22Rv1 (cell line): ENCODE measurements at regions not wholly inside any gene's neighbourhood (a gene's known extent, or its start where the extent isn't known, plus 50 kb on each side); places are given as distances from the start of the nearest gene placed in this dataset.

Source experiments
- H3K27ac ChIP-seq: fragments of 450-650 bp; 2 replicates; pipeline ENCODE4 v1.5.1; 2017
- ZFX ChIP-seq: fragments of 450-650 bp; IDR thresholded peaks from 2 replicates; pipeline ENCODE4 v1.6.1; 2017; ENCODE audit warnings: antibody characterized with exemption, borderline replicate concordance
- TF ChIP-seq, protein P1 (sequence below): fragments of 450-650 bp; IDR thresholded peaks from 2 replicates; pipeline ENCODE4 v1.5.1; 2017; ENCODE audit warnings: mild to moderate bottlenecking

DNA sequence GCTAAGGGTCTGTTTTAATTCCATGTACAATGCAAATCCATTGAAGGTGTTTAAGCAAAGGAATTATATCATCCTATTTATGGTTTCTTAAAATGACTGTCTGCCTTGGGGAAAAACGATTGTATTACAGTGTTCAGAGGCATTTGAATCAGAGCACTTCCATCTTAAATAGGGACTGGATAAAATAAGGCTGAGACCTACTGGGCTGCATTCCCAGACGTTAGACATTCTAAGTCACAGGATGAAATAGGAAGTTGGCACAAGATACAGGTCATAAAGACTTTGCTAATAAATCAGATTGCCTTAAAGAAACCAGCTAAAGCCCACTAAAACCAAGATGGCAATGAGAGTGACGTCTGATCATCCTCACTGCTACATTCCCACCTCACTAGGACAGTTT is 1167.2 kb upstream of the PABPC4L start:
- no peak overlapping the region for H3K27ac ChIP-seq
- TF ChIP-seq, protein P1, sequence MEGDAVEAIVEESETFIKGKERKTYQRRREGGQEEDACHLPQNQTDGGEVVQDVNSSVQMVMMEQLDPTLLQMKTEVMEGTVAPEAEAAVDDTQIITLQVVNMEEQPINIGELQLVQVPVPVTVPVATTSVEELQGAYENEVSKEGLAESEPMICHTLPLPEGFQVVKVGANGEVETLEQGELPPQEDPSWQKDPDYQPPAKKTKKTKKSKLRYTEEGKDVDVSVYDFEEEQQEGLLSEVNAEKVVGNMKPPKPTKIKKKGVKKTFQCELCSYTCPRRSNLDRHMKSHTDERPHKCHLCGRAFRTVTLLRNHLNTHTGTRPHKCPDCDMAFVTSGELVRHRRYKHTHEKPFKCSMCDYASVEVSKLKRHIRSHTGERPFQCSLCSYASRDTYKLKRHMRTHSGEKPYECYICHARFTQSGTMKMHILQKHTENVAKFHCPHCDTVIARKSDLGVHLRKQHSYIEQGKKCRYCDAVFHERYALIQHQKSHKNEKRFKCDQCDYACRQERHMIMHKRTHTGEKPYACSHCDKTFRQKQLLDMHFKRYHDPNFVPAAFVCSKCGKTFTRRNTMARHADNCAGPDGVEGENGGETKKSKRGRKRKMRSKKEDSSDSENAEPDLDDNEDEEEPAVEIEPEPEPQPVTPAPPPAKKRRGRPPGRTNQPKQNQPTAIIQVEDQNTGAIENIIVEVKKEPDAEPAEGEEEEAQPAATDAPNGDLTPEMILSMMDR = no peak
- TF ChIP-seq ZFX = no peak

DNA sequence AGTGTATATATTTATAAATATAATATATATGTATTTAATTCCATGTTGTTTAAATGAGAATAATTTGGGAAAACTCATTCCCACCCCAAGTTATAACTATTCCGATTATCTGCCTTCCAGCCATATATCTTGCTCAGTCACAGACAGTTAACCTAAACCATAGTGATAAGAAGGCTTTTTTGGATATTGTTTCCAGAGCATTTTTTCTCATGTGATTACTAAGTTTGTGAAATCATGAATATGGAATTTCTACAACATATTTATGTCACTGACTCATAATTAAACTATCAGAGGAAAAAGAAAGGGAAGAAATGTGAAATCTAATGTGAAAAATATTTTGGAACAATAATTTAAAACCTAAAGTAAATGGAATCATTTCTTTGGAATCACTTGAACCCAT is 1163.5 kb upstream of the PABPC4L start:
- no peak overlapping the region for H3K27ac ChIP-seq
- TF ChIP-seq ZFX = no peak
- TF ChIP-seq, protein P1 = no peak

DNA sequence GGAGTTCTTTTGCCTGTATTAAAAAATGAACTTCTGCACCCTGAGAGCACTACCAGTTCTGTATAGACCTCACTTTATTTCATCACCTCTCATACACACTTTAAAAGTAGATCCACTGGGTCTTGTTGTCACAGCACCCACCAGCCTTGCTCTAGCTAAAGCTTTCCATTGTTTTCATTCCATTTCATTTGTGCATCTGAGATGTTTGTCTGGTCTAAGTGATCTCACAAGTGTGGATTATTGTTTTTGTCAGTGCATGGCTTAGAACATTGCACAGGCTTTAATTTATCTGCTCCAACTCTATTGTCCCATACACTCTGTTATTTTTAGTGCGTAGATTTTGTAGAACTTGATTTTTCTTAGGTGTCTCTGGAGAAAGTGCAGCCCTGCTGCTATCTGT is 1157.5 kb upstream of the PABPC4L start:
- TF ChIP-seq ZFX = no peak
- TF ChIP-seq, protein P1 = no peak
- no peak overlapping the region for H3K27ac ChIP-seq

DNA sequence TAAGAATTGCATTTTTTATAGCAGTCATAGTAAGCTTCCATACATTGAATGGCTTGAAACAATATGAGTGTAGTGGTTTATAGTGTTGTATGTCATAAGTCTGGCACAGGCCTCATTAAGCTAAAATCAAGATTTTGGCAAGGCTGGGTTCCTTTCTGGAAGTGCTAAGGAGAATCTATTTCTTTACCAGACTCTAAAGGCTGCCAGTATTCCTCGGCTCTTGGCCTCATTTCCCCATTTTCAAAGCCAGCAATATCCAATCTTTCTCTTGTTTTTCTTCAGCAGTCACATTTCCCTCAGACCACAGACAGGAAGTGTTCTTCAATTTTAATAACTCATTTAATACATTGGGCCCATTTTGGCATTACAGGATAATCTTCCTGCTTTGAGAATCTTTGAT is 1155.5 kb upstream of the PABPC4L start:
- no peak for TF ChIP-seq ZFX
- TF ChIP-seq, protein P1 = no peak
- H3K27ac ChIP-seq = no peak overlapping the region

DNA sequence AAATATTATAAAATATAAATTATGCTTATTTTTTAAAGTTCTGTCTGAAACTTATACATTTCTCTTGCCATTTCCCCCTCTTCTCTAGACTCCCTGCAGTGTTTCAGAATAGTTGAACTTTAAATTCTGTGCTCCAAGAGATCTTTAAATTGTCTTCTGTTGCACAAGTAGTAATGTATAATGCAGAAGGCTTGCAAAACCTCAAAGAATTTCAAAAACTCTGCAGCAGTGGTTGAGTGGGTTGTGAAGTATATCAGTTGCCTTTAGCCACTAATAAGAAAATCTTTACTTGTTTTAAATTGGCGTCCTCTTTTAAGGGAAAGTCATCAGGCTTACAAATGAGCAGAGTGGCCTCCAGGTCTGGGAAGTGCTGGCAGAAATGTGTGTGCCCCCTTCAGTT is 1153.3 kb upstream of the PABPC4L start:
- no peak overlapping the region for H3K27ac ChIP-seq
- TF ChIP-seq ZFX = no peak
- TF ChIP-seq, protein P1 = no peak

DNA sequence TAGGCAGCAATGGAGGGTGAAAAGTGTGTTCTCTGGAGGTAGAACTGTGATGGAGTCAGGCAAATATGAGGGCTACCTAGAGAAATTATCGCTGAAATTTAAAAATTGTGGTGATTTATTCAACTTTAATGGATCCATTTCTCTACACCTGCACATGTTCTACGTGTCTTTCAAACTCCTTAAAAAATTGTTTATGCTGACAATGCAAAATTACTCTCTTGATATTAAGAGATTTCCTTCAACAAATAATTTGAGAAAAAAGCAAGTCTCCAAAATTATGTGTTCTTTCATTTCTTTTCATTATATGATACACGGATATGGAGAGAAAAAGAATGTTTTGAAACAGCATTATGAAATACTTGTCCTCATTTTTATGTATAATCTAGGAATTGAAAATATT is 1151.4 kb upstream of the PABPC4L start:
- TF ChIP-seq, protein P1 = no peak
- TF ChIP-seq ZFX = no peak
- no peak overlapping the region for H3K27ac ChIP-seq

DNA sequence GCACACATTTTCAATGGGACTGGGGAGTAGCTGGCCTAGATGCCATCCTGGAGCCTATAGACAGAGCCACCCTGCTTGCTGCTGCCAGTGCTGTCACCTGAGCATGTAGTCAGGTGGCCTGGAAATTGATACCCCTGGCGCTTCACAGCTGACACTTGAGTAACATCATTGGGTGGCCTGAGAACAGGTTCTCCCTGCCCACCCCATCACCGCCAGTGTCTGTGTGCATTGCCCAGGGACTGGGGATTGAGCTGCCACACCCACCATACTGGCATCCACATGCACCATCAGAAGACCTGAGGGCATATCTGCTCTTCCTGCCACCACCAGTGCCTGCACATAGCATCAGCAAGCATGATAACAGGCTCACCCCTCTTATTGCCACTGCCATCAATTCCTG is 1142.9 kb upstream of the PABPC4L start:
- H3K27ac ChIP-seq = no peak overlapping the region
- TF ChIP-seq, protein P1 = no peak
- TF ChIP-seq ZFX = no peak
